WTC11 (cell line): ENCODE measurements at regions not wholly inside any gene's neighbourhood (a gene's known extent, or its start where the extent isn't known, plus 50 kb on each side); places are given as distances from the start of the nearest gene placed in this dataset.

Experiments used
- CREM ChIP-seq: sonication (generic); formaldehyde crosslinking; IDR thresholded peaks from 2 replicates; pipeline ENCODE4 v1.8.1; 2022; ENCODE audit warnings: mild to moderate bottlenecking, missing genetic modification reagents, moderate library complexity
- CTCF ChIP-seq: fragments of 200-600 bp; IDR thresholded peaks from 2 replicates; pipeline ENCODE4 v1.8.0; 2022; ENCODE audit warnings: antibody characterized with exemption
- E2F4 ChIP-seq: sonication (generic); formaldehyde crosslinking; IDR thresholded peaks from 2 replicates; pipeline ENCODE4 v1.8.1; 2022; ENCODE audit warnings: low read depth, mild to moderate bottlenecking, moderate library complexity, missing genetic modification reagents, borderline replicate concordance
- ESRRA ChIP-seq: sonication (generic); formaldehyde crosslinking; IDR thresholded peaks from 2 replicates; pipeline ENCODE4 v1.8.1; 2022; ENCODE audit warnings: mild to moderate bottlenecking, missing genetic modification reagents, borderline replicate concordance
- FOXP4 ChIP-seq: sonication (generic); formaldehyde crosslinking; IDR thresholded peaks from 2 replicates; pipeline ENCODE4 v1.8.0; 2022; ENCODE audit warnings: mild to moderate bottlenecking, missing genetic modification reagents

- TF ChIP-seq ESRRA (no peak), CREM (CRISPR knock-in tag) (no peak), E2F4 (CRISPR knock-in tag) (no peak), FOXP4 (no peak), CTCF (no peak)
Observed at GRCh38 chrX:33892670-33893069, 239.4 kb downstream of the FAM47A start.
